HFF-Myc (cell line): ENCODE measurements at regions not wholly inside any gene's neighbourhood (a gene's known extent, or its start where the extent isn't known, plus 50 kb on each side); places are given as distances from the start of the nearest gene placed in this dataset.

ENCODE experiments used
- DNase-seq: peaks from one replicate; pipeline ENCODE4 v3.0.0-alpha.2; 2011; ENCODE audit warnings: low read depth; ENCODE audit errors: extremely low read depth
- H3K4me3 ChIP-seq: replicated peaks from 2 replicates; pipeline ENCODE4 v1.5.1; 2011; ENCODE audit warnings: low read depth, mild to moderate bottlenecking, control low read depth, low read length
- TF ChIP-seq, protein P1 (sequence below): IDR thresholded peaks from 2 replicates; pipeline ENCODE4 v1.5.1; 2012; ENCODE audit warnings: mild to moderate bottlenecking, low read depth, low read length, control low read depth; ENCODE audit errors: missing control alignments

DNA sequence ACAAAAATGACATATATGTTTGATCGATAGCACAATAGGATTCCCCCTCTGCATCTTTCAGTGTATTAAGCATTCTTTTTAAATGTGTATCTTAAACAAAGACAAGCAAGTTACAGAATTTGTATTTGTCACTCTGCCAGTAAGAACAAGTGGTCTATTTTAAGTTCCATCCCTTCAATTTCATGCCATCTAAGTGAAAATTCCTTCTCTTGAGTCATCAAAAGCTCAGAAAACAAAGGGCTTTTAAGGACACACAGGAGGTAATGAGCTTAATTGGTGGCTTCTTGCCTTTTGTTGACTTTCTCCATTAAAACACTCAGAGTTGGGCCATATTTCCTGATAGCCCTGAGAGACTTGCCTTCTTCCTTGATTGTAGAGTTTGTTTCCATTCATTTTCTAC, 547.8 kb downstream of the TENT5A start:
- DNase-seq, result no peak
- TF ChIP-seq, protein P1, sequence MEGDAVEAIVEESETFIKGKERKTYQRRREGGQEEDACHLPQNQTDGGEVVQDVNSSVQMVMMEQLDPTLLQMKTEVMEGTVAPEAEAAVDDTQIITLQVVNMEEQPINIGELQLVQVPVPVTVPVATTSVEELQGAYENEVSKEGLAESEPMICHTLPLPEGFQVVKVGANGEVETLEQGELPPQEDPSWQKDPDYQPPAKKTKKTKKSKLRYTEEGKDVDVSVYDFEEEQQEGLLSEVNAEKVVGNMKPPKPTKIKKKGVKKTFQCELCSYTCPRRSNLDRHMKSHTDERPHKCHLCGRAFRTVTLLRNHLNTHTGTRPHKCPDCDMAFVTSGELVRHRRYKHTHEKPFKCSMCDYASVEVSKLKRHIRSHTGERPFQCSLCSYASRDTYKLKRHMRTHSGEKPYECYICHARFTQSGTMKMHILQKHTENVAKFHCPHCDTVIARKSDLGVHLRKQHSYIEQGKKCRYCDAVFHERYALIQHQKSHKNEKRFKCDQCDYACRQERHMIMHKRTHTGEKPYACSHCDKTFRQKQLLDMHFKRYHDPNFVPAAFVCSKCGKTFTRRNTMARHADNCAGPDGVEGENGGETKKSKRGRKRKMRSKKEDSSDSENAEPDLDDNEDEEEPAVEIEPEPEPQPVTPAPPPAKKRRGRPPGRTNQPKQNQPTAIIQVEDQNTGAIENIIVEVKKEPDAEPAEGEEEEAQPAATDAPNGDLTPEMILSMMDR, result no peak
- no peak overlapping the region for H3K4me3 ChIP-seq

DNA sequence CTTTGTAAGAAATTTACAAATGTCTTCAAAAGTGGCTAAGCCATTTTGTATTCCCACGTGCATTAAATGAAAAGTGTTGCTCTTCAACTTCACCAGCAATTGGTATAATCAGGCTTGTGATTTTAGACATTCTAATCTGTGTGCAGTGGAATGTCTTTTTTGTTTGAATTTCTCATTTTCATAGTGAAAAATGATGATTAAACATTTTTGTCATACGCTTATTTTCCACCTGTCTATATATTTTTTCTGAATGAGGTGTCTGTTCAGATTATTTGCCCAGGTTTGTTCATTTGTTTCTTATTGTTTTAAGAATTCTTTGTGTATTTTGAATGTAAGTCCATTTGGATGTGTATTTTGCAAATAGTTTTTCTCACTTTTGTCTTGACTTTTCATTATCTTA, 558.1 kb downstream of the TENT5A start:
- no peak overlapping the region for H3K4me3 ChIP-seq
- DNase-seq, result no peak
- TF ChIP-seq, protein P1, result no peak

DNA sequence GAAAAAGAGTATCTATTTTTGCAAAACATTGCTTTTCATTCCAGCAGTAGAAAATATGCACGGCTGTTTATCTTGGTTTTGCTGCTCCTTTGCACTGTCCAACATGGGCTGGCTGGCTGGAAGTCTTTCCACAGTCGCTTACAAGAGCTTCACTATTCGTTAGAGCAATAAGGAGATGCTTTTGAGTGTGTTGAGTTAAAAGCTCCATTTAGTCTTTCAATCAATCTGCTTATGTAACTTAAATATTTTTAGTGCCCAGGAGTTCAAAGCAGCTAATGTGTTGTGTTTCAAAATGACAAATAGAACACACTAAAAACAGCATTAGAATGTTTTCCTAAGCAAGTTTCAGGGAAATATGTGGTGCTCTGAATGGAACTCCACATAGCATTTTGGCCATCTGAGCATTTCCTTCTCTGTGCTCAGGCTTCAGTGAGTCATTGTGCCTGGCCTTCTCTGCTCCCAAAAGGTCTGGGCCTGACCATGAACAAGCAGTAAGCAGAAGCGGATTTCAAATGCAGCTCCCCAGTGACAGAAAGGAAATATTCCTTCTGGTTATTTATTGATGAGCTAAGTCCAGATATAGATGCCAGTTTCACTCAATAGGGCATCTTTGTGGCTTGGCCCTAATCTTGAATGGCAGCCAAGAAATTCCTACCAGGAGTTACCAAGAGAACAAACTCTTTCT, 580.3 kb downstream of the TENT5A start:
- DNase-seq, result peak; percentile 9
- TF ChIP-seq, protein P1, result no peak
- no peak overlapping the region for H3K4me3 ChIP-seq

DNA sequence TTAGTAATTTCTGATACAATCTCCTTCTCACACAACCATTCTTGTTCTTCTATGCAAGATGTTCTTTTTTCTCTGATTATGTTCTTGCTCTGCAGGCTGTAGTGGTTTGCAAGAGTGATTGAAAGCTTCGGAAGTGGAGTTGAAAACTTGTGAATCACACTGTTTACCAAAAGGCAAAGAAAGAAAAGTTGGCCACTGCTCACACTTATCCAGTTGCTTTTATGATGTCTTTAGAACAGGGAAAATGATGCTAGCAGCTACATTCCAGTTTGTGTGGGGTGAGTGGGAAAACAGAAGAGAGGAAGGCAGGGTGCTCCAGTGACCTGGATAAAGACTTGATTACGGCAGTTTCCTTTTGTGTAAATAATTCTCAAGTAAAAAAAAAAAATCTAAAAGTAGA, 583.3 kb downstream of the TENT5A start:
- H3K4me3 ChIP-seq, result no peak overlapping the region
- DNase-seq, result no peak
- TF ChIP-seq, protein P1, result no peak

DNA sequence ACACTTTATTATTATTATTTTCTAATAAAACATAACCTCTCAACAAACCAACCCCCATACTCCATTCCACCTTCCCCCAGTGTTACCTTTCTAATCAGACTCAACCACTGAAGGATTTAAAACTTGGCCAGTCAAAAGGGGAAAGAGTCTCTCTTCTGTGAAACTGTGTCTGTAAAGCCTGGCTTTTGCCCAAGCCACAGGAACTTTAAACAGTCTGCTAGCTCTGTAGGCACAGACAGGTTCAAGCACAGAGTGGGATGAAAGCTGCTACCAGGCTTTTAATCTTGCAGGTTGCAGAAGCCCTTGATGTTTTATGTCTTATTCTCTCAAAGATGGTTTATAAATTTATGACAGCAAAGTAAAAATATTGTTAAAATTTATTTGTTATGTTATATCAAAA, 585.7 kb downstream of the TENT5A start:
- DNase-seq, result peak; percentile 15
- TF ChIP-seq, protein P1, result no peak
- no peak overlapping the region for H3K4me3 ChIP-seq

DNA sequence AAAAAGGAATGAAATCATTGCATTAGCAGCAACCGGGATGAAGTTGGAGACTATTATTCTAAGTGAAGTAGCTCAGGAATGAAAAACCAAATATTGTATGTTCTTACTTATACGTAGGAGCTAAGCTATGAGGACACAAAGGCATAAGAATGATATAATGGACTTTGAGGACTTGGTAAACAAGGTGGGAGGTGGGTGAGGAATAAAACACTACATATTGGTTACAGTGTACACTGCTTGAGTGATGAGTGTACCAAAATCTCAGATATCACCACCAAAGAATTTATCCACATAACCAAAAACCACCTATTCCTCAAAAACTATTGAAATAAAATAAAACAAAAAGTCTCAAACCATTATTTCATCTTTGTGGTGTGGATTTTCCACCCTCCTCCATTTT, 593.5 kb downstream of the TENT5A start:
- no peak for DNase-seq
- no peak overlapping the region for H3K4me3 ChIP-seq
- TF ChIP-seq, protein P1, result no peak

DNA sequence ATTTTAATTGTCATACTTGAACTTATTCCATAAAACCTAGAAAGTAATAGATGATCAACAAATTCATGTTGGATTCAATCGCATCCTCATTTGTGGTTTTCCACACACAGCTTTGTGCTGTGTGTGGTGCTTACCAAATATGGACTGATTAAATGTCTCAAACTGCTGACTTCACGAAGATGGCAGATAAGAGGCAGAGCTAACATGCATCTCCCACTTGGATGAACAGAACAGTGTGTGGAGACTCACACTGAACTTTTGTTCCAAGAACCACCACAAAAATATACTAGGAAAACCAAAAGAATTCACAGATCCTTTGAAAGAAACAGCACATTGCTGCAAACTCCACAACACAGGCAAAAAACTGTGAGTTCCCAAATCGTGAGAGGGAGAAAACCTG, 603.7 kb downstream of the TENT5A start:
- DNase-seq, result no peak
- no peak overlapping the region for H3K4me3 ChIP-seq
- TF ChIP-seq, protein P1, result no peak
